Calu3 (cell line): ENCODE measurements at regions not wholly inside any gene's neighbourhood (a gene's known extent, or its start where the extent isn't known, plus 50 kb on each side); places are given as distances from the start of the nearest gene placed in this dataset.

Experiments
- BruUV-seq: library from RNA; stranded (reverse); fragments of 400-500 nt; replicated peaks from 2 replicates; lab custom pipeline; 2021; lab: Mats Ljungman, UMichigan
- CTCF ChIA-PET: fragments of 300-600 bp; sonication (Branson Sonifier 250); formaldehyde crosslinking; loops from one replicate; lab custom pipeline; 2022; ENCODE audit warnings: antibody characterized with exemption; lab: Charles Lee
- DNase-seq: peaks from one replicate; pipeline ENCODE4 v3.0.0; 2022
- H3K27ac Mint-ChIP-seq: one replicate; pipeline ENCODE4 v1.8.0; 2022; ENCODE audit warnings: mixed read lengths; ENCODE audit not compliant: unreplicated experiment
- H3K27me3 Mint-ChIP-seq: one replicate; pipeline ENCODE4 v1.8.0; 2022; ENCODE audit warnings: mixed read lengths; ENCODE audit not compliant: unreplicated experiment
- H3K36me3 Mint-ChIP-seq: one replicate; pipeline ENCODE4 v1.8.0; 2022; ENCODE audit warnings: mild to moderate bottlenecking, moderate library complexity, mixed read lengths; ENCODE audit not compliant: insufficient read depth, unreplicated experiment
- H3K4me1 Mint-ChIP-seq: one replicate; pipeline ENCODE4 v1.8.0; 2022; ENCODE audit warnings: mild to moderate bottlenecking, low read depth, mixed read lengths; ENCODE audit not compliant: unreplicated experiment
- H3K4me3 Mint-ChIP-seq: one replicate; pipeline ENCODE4 v1.8.0; 2022; ENCODE audit warnings: mild to moderate bottlenecking, low read depth, moderate library complexity, mixed read lengths; ENCODE audit not compliant: unreplicated experiment
- H3K9me3 Mint-ChIP-seq: one replicate; pipeline ENCODE4 v1.8.0; 2022; ENCODE audit warnings: low read depth, mixed read lengths; ENCODE audit not compliant: unreplicated experiment
- CTCF ChIP-seq: fragments of 200-600 bp; IDR thresholded peaks from one replicate; pipeline ENCODE4 v1.8.0; 2022; ENCODE audit warnings: antibody characterized with exemption; ENCODE audit not compliant: unreplicated experiment
- intact Hi-C: fragments of 100-400 bp; cut with micrococcal nuclease; formaldehyde crosslinking; loops from one replicate; pipeline ENCODE4 v1.10.0; 2022; ENCODE audit not compliant: unreplicated experiment

GRCh38 chr20:20894280-20894679 lies 181.8 kb upstream of the RALGAPA2 start:
- H3K9me3 Mint-ChIP-seq: no peaks in the 10 kb centered on the region
- H3K27ac Mint-ChIP-seq: no peak overlapping the region
- TF ChIP-seq CTCF: no peak
- intact Hi-C loops: no loop called here
- no peaks in the 10 kb centered on the region for H3K27me3 Mint-ChIP-seq
- no peak overlapping the region for H3K4me3 Mint-ChIP-seq
- no peak for DNase-seq
- CTCF ChIA-PET: no interaction called here
- no TSS peak for BruUV-seq
- H3K4me1 Mint-ChIP-seq: no peaks in the 10 kb centered on the region
- no peaks in the 10 kb centered on the region for H3K36me3 Mint-ChIP-seq

- Mint-ChIP-seq H3K4me1 (no peaks in the 10 kb centered on the region), H3K27ac (no peak overlapping the region), H3K27me3 (no peaks in the 10 kb centered on the region), H3K9me3 (no peaks in the 10 kb centered on the region), H3K4me3 (no peak overlapping the region), H3K36me3 (no peaks in the 10 kb centered on the region)
- intact Hi-C loops: no loop called here
- no peak for TF ChIP-seq CTCF
- CTCF ChIA-PET: no interaction called here
- BruUV-seq: no TSS peak
- no peak for DNase-seq
Observed at GRCh38 chr20:20892328-20892727, 179.9 kb upstream of the RALGAPA2 start.

- CTCF ChIA-PET: no interaction called here
- BruUV-seq: no TSS peak
- Mint-ChIP-seq H3K9me3 (no peaks in the 10 kb centered on the region), H3K27me3 (no peaks in the 10 kb centered on the region), H3K4me3 (no peak overlapping the region), H3K36me3 (no peaks in the 10 kb centered on the region), H3K4me1 (no peaks in the 10 kb centered on the region), H3K27ac (no peak overlapping the region)
- intact Hi-C loops: no loop called here
- TF ChIP-seq CTCF: no peak
- no peak for DNase-seq
Observed at GRCh38 chr20:20890751-20891150, 178.3 kb upstream of the RALGAPA2 start.

- H3K27ac Mint-ChIP-seq: no peak overlapping the region
- H3K4me1 Mint-ChIP-seq: no peaks in the 10 kb centered on the region
- no peak for DNase-seq
- no TSS peak for BruUV-seq
- intact Hi-C loops: no loop called here
- H3K36me3 Mint-ChIP-seq: no peaks in the 10 kb centered on the region
- no peak overlapping the region for H3K4me3 Mint-ChIP-seq
- no peak for TF ChIP-seq CTCF
- no peaks in the 10 kb centered on the region for H3K9me3 Mint-ChIP-seq
- CTCF ChIA-PET: no interaction called here
- H3K27me3 Mint-ChIP-seq: peaks cover 5% of the 10 kb centered on the region
Observed at GRCh38 chr20:20888936-20889335, 176.5 kb upstream of the RALGAPA2 start.
